ENCODE measurements at regions not wholly inside any gene's neighbourhood (a gene's known extent, or its start where the extent isn't known, plus 50 kb on each side); places are given as distances from the start of the nearest gene placed in this dataset.

DNA sequence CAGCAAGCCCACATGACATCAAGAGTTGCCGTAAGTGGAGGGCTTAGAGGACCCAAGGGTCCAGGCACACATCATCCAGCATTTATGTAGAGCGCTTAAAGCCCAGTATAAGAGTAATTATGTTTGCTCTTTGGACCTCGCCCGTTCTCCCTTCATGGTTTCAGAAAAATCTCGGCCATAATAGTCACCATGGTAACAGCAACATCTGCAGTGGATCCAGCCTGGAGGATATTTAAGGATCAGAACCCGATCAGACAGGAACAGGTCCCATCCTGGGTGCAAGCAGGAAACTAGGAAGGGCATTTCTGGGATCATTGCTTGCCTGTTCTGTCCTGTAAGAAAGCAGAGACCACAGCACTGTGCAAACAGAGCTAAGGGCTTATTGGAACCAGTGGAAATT is 89.9 kb upstream of the KAZN start:
- no peak for DNase-seq

DNA sequence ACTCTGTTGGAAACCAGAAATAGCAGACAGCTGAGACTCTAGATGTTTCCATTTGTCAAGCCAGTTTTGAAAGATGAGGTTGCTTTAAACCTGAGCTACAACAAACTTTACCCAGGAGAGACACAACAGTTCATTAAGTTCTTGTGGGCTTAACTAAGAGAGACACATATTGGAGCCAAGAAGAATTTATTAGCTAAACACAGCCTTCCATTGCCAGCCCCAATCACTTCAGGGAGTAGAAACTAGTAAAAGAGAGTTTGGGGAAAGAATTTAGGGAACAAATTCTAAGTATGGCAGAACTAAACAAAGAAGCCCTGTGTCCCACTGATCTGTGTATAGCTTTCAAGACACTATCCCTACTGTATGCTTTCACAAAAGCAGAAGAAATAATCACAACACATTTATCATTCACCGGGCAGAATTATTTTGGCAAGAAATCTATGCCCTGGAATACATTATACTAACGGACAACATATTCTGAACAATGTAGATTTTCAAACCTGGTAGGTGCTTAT is 87.3 kb upstream of the KAZN start:
- no peak for DNase-seq

DNA sequence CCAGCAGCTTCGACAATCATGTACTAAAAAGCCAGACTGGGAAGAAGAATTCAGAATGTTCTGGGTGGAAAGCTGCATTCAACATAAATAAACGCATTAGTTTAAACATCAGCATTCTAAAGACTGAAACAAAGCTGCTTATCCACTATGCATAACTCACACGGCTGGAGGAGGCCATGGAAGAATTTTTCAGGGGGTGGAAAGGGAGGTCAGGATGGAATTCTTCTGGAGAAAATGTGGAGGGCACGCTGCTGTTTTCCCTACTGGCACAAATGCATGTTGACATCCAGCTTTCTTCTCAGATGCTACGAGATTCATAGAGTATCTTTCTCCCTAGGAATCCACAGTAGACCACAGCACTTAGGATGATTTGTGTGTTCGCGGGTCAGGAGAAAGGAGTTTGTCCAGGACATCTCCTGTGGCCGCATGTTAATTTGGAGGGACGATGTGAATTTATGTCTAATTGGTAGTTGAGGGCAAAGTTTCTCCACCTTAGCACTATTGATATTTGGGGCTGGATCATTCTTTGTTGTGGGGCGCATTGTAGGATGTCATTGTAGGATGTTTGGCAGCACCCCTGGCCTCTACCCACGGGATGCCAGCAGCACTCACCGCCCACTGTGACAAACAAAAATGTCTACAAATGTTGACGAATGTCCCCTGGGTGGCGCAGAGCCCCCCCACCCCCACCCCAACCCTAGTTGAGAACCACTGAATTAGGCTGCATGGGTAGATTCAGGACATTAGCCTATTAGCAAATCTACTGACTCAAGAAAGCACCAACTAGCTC is 86.5 kb upstream of the KAZN start:
- DNase-seq, result no peak

DNA sequence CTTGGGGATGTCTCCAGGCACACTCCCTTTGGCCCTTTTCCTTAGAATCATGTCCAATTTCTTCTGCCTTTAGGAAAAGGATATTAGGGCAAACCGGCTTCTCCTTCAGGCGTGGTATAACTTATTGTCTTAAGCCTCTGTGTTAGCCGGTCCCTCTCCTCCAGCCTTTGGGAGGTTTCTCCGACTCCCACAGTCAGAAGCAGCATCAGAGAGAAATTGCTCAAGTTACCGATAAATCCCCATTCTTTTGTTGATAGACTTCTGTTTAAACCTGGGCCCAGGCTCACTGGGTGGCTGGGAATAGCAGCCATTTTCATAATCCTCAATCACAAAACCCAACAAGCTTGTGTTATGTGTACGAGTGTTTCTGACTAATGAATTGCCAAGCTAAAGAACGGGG is 85.4 kb upstream of the KAZN start:
- DNase-seq, result no peak

DNA sequence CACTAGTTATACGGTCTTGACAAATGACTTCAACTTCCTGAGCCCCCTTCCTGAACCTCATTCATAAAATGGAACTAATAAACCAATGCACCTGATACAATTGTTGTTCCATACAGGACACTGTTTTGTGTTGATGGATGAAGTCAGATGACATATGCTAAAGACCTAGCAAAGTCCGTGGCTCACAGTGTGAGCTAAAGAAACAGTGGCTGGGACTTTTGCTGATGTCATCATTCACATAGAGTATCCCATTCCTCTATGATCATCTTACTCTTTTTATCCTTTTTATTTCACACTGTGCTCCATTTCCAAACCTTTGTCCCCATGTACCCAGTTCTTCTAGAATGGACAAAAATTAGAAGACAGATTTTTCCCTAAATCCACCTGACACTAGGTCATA is 83.7 kb upstream of the KAZN start:
- DNase-seq, result no peak

DNA sequence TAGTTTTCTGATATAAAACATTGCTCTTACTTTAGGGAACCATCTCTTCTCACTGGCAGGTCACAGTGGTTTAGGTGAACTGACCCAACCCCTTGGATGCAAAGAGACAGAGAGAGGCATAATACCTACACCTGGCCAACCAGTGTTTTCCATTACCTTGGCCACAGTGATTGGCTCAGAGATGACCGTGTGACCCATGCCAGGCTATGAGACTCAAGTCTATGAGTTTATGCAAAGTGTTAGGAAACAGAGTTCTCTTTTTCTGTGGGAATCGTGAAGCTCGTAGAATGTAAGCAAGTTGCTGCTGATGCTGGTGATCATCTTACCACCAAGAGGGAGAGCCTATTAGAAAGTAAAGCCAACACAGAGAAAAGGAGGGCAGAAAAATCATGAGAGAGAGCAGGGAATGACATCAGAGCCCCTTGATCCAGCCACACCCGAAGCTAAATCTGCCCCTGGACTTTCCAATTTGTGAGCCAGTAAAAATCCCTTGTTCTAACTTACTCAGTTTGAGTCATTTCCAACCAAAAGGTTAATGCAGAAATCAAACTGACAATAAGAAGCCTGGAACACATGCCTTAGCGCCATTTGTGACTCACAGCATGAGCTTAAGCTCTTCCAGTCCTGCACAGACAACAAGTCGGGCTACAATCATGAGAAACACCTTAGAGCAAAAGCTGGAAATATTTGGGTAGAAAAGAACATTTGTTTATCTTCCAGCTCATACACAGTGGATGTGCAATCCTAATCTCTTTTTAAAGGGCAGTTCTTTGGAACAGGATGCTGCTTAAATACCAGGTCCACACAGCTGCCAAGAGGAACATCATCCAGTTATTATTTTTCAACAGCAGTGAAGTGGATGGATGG is 81.3 kb upstream of the KAZN start:
- peak; percentile 88 for DNase-seq

DNA sequence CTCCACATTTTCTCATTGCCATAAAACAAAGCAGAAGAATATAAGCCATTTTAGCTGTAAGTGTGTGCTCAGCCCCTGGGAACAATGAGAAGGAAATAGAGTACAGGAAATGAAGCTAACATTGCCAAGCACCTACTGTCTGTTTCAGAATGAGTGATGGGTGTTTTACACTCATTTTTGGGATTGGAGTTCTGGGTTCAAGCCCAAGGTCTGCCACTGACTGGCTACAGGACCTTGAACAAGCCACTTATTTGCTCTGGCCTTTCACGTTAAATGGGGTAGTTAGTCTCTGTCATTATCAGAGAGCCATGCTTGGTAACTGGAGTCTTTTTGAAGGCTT is 80.7 kb upstream of the KAZN start:
- DNase-seq, result no peak

DNA sequence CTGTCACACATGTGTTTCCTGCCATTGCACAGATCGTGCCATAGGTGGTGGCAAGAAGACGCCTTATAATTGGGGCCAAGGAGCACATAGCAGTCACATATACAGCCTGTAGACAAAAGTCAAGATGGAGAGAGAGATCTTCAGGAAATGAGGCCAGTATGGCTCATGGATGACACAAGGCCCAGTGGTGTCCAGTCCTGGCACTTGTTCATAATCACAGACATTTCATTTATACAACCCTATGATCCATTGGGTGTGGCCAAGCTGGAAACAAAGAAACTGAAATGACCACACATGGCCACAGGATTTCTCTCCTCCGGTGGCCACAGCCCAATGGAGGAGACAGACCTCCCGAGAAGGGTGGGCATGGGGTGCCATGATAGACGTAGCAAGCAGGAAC is 78.5 kb upstream of the KAZN start:
- DNase-seq, result no peak

DNA sequence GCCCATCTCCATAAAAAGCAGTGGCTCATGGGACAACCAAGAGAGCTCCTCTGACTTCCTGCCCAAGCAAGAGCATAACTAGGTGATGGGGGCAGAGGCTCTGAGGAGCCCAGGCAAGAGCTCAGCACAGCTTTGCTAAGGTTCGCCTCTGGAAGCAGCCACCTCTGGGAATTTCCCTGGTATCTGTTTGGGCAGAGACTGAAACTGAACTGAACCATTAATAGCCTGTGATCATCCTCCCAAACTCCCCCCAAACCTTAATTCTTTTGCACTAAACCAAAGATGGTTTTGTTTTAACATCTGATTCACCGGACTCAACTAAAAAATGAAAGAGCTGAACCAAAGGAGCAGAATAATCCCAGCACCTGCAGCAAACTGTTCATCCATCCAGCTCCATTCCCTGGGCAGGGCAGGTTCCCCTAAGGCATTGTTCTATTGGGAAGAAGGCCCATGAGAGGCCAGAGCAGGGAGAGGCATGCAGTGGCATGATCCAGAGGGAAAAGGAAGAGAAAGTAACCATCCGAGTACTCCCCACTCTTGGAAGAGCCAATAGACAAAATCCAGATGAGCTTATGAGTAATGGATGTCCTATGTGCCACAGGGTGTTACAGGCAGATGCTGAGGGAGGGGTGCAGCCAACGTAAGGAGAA is 77.8 kb upstream of the KAZN start:
- DNase-seq, result no peak

DNA sequence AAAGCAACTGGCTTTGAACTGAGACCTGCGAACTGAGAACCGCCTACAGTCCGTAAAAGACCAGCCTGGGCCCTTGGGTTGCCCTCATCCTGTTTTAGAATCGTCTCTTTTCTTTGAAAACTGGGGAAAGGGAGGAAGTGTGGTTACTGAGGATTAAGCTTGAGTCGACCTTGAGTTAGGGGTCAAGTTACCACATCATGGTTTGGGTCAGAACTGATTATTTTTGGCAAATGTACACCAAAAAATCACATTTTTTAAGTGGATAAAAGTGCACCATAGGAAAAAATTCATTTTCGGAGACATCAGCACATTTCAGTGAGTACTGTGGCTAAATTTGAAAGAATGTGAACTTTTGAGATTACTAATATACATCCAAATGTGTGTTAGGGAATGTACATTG is 76.9 kb upstream of the KAZN start:
- DNase-seq, result peak; percentile 22

DNA sequence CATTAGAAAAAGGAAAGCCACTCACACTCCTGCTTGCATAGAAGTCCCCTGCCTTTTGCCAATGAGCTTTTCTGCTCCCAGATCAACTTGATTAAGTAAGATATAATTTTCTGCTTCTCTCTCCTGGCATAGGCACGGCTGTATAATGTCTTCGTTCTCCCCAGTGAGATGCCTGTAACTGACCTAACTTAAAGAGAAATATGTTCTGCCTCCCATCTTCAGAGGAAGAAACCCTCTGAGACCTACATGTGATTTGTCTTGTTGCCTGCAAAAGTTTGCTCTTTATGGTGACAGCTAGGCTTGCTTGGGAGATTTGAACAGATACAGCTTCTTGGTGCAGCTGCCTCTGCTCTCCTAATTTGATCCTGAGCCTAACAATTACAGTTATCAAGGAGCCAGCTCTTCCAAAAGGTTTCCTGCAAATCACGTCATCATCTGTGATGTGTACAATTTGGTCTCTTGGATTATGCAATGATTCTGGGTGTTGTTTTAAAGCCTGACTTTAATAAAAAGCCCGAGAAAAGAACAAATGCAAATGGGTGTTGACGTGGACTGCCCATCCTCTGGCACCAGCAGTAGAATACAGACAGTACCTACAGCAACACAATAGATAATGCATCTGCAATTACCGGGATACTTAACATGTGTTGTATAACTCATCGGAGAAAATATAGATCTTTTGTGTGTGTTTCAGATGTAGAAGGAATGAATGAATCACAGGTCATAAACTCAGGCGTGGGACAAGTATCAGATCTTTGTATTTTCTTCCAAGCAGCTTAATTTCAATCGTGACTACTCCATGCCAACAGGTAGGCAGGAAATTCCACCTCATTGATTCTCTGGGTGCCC is 76.2 kb upstream of the KAZN start:
- DNase-seq, result peak; percentile 74

DNA sequence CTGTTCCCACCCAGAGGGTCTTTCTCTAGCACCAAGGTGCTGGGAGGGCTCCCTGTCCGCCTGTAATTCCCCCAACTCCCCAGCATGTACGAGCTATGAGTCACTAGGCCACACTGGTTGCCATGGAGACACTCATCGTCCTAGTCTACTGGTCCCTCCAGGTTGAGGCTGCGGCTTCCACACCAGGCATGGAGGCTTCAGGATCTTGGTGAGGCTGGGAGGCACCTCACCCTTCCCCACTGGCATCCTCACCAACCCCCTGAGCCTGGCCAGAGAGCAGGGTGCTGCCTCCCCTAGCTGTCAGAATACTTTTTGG is 75.6 kb upstream of the KAZN start:
- DNase-seq, result peak; percentile 85

DNA sequence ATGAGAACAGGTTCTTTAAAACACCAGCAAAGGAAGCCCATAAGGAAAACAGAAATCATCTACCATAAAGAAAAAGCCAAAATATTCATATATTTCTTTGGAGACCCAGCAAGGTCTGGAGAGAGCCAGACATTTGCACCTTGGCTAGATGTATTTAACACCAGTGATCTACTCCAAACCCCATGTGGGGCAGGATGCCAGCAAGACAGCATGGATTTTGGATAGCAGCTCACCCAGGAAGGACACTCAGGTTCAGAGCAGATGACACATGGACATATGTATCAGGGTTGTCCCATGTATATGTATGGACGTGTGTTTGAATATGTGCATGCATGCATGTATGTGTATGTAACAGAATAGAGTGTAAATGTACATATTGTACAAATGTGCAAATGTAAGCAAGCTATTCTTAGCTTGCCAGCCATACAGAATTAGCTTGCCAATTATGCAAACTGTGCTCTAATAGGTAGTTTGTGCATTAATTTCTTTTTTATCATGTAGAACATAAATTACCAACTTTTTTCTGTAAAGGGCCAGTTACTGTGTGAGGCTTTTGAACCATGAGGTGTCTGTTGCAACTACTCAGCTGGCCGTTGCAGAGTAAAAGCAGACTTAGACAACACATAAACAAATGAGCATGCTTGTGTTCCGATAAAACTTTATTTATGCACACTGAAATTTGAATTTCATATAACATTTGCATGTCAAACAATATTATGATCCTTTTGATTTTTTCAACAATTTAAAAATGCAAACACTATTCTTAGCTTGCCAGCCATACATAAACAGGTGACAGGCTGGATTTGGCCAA is 73.5 kb upstream of the KAZN start:
- no peak for DNase-seq

DNA sequence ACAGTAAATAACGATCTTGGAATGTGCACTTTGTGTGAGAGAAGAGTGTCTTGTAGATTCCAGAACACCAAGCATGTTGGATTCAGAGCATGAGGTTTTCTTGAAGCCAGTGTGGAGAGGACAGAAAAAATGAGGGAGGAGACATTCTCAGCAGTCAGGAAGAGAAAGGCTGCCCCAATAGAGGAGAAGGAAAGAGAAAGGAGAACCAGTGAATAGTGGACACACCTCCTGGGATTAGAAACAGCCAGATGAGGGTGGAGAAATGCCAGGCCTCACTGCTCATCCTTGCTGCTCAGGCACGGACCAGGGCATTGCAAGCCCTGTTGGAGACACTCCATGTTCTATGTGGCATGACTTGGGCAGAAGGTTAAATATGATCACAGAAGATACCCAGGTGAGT is 69.0 kb upstream of the KAZN start:
- no peak for DNase-seq

DNA sequence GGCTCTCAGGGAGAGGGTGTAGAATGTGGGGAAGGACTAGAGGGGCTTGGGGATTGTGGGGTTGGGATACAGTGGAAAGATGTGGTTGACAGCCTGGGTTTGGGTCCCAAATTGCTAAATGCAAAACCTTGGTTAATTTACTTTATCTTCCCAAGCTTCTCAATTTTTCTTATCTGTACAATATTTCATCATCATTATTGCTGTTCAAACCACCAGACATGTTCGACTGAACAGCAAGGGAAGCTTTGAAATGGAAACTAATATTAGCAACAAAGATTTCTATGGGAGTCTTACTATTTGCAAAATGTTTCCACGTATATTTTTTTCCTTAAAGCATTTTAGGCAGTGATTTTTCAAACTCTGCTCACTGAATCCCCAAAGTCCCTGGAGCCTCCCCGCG is 67.0 kb upstream of the KAZN start:
- DNase-seq, result no peak

DNA sequence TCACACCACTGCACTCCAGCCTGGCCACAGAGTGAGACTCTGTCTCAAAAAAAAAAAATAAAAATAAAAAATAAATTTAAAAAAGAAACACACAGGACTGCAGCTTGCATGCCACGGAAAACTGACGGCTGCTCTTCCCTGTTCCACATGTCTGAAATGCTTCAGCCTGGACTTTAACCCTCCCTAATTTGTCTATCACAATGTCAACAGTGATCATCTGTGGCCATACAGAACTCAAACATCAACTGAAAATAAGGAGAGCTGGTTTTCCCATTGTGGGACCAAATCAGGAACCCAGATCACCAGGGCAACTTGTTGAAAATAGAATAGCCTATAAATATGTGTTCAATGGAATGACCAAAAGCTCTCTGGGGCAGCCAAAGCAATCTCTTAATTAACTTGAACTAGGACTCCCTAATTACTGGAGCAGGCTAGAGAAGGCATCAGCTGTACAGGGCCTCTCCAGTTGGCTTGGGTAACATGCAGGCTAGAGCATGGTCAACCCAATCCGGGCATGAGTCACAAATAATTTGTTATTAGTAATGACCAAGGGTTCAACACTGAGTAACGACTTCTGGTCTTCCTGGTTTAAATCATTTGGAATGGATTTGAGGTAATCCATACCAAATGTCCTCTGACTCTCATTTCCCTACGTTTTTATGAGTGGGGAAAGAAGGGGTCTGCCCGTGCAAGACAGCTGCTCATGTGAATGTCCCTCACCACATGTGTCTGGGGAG is 62.7 kb upstream of the KAZN start:
- DNase-seq, result no peak

DNA sequence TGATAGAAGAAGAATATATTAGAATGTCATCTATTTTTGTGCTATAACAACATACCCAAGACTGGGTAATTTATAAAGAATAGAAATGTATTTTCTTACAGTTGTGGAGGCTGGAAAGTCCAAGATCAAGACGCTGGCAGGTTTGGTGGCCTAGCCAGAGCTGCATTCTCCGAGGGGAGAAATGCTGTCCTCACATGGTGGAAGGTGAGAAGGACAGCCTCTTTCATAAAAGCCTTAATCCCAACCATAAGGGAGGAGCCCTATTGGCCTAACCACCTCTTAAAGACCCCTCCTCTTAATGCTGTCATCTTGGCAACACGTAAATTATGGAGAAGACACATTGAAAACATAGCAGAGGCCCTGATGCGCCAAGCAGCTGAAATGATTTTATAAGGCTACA is 60.1 kb upstream of the KAZN start:
- DNase-seq, result no peak

DNA sequence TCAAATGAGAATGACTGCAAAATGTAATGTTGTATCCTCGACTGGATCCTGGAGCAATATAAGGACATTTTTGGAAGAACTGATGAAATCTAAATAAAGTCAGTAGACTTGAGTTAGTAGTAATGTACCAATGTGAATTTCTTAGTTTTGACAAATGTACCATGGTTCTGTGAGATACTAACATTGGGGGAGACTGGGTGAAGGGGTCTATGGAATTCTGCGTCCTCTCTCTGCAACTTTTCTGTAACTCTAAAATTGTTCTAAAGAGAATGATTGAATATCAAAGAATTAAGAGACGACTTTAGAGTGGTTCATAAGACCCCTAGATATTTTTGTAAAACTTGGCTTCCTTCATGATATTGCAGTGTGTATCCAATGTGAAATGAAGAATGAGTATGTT is 59.2 kb upstream of the KAZN start:
- DNase-seq, result no peak

DNA sequence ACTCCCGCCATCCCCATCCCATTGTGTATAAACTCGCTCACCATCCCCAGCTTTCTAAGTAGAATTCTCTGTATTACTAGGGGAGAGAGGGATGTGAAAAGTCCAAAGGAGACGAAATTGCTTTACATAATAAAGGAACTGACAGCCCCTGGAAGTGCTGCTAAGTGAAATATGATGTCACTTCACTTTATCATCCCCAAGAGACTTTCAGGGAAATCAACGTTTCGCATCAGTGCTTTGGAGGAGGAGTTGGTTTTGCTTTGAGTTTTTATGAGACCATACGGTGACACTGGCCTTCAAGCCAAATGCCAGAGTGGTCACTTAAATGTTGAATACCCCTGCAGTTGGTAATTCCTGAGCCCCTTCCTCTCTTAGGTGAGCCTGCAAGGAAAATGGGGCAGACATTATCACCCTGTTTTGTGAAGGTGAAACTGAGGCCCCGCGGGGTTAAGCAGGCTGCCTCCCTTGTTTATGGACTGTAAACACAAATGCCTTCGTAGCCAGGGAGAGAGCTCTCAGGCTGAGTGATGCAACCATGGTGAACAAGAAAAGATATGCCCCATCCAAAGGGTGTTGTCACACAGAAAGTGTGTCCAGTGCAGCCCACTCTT is 58.4 kb upstream of the KAZN start:
- DNase-seq, result no peak

DNA sequence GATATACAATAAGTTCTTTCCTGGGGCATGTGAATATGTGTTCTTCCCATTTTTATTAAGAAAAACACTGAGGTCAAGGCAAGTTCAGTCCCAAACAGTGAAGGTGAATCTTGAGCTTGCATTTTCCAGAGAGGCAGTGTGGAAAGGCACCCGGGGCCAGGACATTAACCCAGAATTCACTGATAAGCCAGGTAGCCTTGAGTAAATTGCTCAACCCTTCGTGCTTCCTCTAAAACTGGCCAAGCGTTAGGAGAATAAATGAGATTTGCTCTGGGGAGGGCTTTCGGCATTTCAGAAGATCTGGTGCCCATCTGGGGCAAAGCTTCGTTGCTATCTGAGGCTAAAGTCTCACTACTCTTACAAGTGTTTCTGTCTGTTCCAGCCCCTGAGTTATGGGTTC is 57.1 kb upstream of the KAZN start:
- no peak for DNase-seq

Data from fibroblast of skin of abdomen (primary cell).